ENCODE measurements at regions not wholly inside any gene's neighbourhood (a gene's known extent, or its start where the extent isn't known, plus 50 kb on each side); places are given as distances from the start of the nearest gene placed in this dataset.

DNA sequence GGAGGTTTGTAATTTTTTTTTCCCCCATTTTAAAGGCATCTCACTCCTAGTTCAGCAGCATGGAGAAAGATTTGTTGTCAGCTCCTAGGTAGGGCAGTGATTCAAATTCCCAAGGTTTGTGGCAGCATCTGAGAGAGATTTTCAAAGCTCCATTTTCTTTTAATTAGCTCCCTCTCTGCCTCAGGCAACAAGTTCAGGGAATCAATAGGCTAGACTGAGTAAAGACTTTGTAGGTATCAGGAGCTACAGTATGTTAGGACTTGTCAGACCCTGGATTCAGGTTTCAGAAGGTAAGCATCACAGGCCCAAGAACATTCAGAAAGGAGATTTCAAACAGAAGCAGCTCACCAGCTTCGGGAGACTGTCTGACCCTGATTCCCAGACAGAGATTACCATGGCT is 273.3 kb upstream of the ERBB4 start:
- TF ChIP-seq POLR2A (IDR thresholded peaks at IDR 0.05), result no peak
- TF ChIP-seq, protein P1, sequence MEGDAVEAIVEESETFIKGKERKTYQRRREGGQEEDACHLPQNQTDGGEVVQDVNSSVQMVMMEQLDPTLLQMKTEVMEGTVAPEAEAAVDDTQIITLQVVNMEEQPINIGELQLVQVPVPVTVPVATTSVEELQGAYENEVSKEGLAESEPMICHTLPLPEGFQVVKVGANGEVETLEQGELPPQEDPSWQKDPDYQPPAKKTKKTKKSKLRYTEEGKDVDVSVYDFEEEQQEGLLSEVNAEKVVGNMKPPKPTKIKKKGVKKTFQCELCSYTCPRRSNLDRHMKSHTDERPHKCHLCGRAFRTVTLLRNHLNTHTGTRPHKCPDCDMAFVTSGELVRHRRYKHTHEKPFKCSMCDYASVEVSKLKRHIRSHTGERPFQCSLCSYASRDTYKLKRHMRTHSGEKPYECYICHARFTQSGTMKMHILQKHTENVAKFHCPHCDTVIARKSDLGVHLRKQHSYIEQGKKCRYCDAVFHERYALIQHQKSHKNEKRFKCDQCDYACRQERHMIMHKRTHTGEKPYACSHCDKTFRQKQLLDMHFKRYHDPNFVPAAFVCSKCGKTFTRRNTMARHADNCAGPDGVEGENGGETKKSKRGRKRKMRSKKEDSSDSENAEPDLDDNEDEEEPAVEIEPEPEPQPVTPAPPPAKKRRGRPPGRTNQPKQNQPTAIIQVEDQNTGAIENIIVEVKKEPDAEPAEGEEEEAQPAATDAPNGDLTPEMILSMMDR (IDR thresholded peaks at IDR 0.05), result no peak
